ENCODE measurements at regions not wholly inside any gene's neighbourhood (a gene's known extent, or its start where the extent isn't known, plus 50 kb on each side); places are given as distances from the start of the nearest gene placed in this dataset.

- H3K27ac ChIP-seq: no peak overlapping the region
- H3K4me2 ChIP-seq: no peak overlapping the region
- H3K4me3 ChIP-seq: no peak overlapping the region
- H3K4me1 ChIP-seq: peaks cover 0 to 9% (median 0%) of the 10 kb centered on the region in 10 experiments; a peak in 4 of 20 replicates
- H3K9me3 ChIP-seq (replicated peaks in 1 of 11): peaks cover 0 to 4% (median 0%) of the 10 kb centered on the region in 11 experiments; a peak in 3 of 22 replicates
- TF ChIP-seq Cebpa-rat (IDR thresholded peaks at IDR 0.05): no peak
- peaks cover 0 to 70% (median 0%) of the 10 kb centered on the region in 11 experiments; a peak in 6 of 22 replicates for H4K20me1 ChIP-seq
- peaks cover 0 to 61% (median 36%) of the 10 kb centered on the region in 11 experiments; a peak in 13 of 22 replicates for H3K36me3 ChIP-seq
- no peak overlapping the region for H3K9ac ChIP-seq
- H3K27me3 ChIP-seq: no peaks in the 10 kb centered on the region
Observed at GRCh38 chr14:105837349-105838063, 311.1 kb downstream of the TMEM121 start.

- Histone ChIP-seq H3K9me3 (replicated peaks in 1 of 11) (no peaks in the 10 kb centered on the region), H4K20me1 (peaks cover 0 to 74% (median 0%) of the 10 kb centered on the region in 11 experiments; a peak in 6 of 22 replicates), H3K27me3 (no peaks in the 10 kb centered on the region), H3K4me3 (no peak overlapping the region), H3K27ac (no peak overlapping the region), H3K36me3 (peaks cover 0 to 67% (median 36%) of the 10 kb centered on the region in 11 experiments; a peak in 13 of 22 replicates), H3K4me1 (peaks cover 0 to 13% (median 0%) of the 10 kb centered on the region in 10 experiments; a peak in 4 of 20 replicates), H3K4me2 (no peak overlapping the region), H3K9ac (no peak overlapping the region)
- no peak for TF ChIP-seq Cebpa-rat (IDR thresholded peaks at IDR 0.05)
Observed at GRCh38 chr14:105838107-105838506, 311.7 kb downstream of the TMEM121 start.

- Histone ChIP-seq H3K4me1 (peaks cover 0 to 13% (median 0%) of the 10 kb centered on the region in 10 experiments; a peak in 4 of 20 replicates), H3K27ac (peak overlapping the region in 1 of 11 experiments; percentile 18; a peak in 1 of 22 replicates), H4K20me1 (peaks cover 0 to 81% (median 0%) of the 10 kb centered on the region in 11 experiments; a peak in 6 of 22 replicates), H3K4me3 (no peak overlapping the region), H3K4me2 (no peak overlapping the region), H3K9ac (no peak overlapping the region), H3K9me3 (replicated peaks in 1 of 11) (no peaks in the 10 kb centered on the region), H3K27me3 (no peaks in the 10 kb centered on the region), H3K36me3 (peaks cover 0 to 74% (median 42%) of the 10 kb centered on the region in 11 experiments; a peak in 13 of 22 replicates)
- TF ChIP-seq Cebpa-rat (IDR thresholded peaks at IDR 0.05): no peak
Observed at GRCh38 chr14:105838591-105839424, 312.4 kb downstream of the TMEM121 start.

GRCh38 chr14:105839425-105840265 is 313.3 kb downstream of the TMEM121 start:
- H3K27ac ChIP-seq: peak overlapping the region in 1 of 11 experiments; percentile 18; a peak in 2 of 22 replicates
- H3K9me3 ChIP-seq (replicated peaks in 1 of 11): no peaks in the 10 kb centered on the region
- H3K4me2 ChIP-seq: no peak overlapping the region
- H3K4me1 ChIP-seq: peaks cover 0 to 13% (median 0%) of the 10 kb centered on the region in 10 experiments; a peak in 4 of 20 replicates
- TF ChIP-seq Cebpa-rat (IDR thresholded peaks at IDR 0.05): no peak
- peaks cover 0 to 90% (median 0%) of the 10 kb centered on the region in 11 experiments; a peak in 6 of 22 replicates for H4K20me1 ChIP-seq
- H3K27me3 ChIP-seq: no peaks in the 10 kb centered on the region
- H3K9ac ChIP-seq: no peak overlapping the region
- peaks cover 0 to 82% (median 48%) of the 10 kb centered on the region in 11 experiments; a peak in 13 of 22 replicates for H3K36me3 ChIP-seq
- H3K4me3 ChIP-seq: no peak overlapping the region

GRCh38 chr14:105840266-105841021 is 314.1 kb downstream of the TMEM121 start:
- Histone ChIP-seq H3K9ac (no peak overlapping the region), H3K27ac (no peak overlapping the region), H4K20me1 (peaks cover 0 to 97% (median 0%) of the 10 kb centered on the region in 11 experiments; a peak in 7 of 22 replicates), H3K9me3 (replicated peaks in 1 of 11) (no peaks in the 10 kb centered on the region), H3K4me1 (peaks cover 0 to 13% (median 0%) of the 10 kb centered on the region in 10 experiments; a peak in 4 of 20 replicates), H3K27me3 (no peaks in the 10 kb centered on the region), H3K4me2 (no peak overlapping the region), H3K4me3 (no peak overlapping the region), H3K36me3 (peaks cover 0 to 90% (median 54%) of the 10 kb centered on the region in 11 experiments; a peak in 13 of 22 replicates)
- no peak for TF ChIP-seq Cebpa-rat (IDR thresholded peaks at IDR 0.05)

GRCh38 chr14:105841022-105842009 is 314.9 kb downstream of the TMEM121 start:
- TF ChIP-seq Cebpa-rat (IDR thresholded peaks at IDR 0.05): no peak
- peaks cover 0 to 97% (median 5%) of the 10 kb centered on the region in 11 experiments; a peak in 8 of 22 replicates for H4K20me1 ChIP-seq
- peaks cover 0 to 13% (median 0%) of the 10 kb centered on the region in 10 experiments; a peak in 4 of 20 replicates for H3K4me1 ChIP-seq
- no peak overlapping the region; a peak in 1 of 22 replicates for H3K9ac ChIP-seq
- H3K4me2 ChIP-seq: no peak overlapping the region
- no peaks in the 10 kb centered on the region for H3K27me3 ChIP-seq
- H3K9me3 ChIP-seq (replicated peaks in 1 of 11): no peaks in the 10 kb centered on the region
- H3K27ac ChIP-seq: peak overlapping the region in 1 of 11 experiments; percentile 40; a peak in 1 of 22 replicates
- no peak overlapping the region for H3K4me3 ChIP-seq
- peaks cover 0 to 98% (median 61%) of the 10 kb centered on the region in 11 experiments; a peak in 13 of 22 replicates for H3K36me3 ChIP-seq

- Histone ChIP-seq H3K27me3 (no peaks in the 10 kb centered on the region), H3K4me3 (no peak overlapping the region), H3K9me3 (replicated peaks in 1 of 11) (no peaks in the 10 kb centered on the region), H3K4me2 (no peak overlapping the region), H3K9ac (no peak overlapping the region), H3K36me3 (peaks cover 0 to 100% (median 66%) of the 10 kb centered on the region in 11 experiments; a peak in 13 of 22 replicates), H3K27ac (no peak overlapping the region), H3K4me1 (peaks cover 0 to 13% (median 0%) of the 10 kb centered on the region in 10 experiments; a peak in 6 of 20 replicates), H4K20me1 (peaks cover 0 to 97% (median 5%) of the 10 kb centered on the region in 11 experiments; a peak in 8 of 22 replicates)
- no peak for TF ChIP-seq Cebpa-rat (IDR thresholded peaks at IDR 0.05)
Observed at GRCh38 chr14:105842105-105842504, 315.7 kb downstream of the TMEM121 start.

Measured in BLaER1 treated with 17β-estradiol and CSF1 and Interleukin-3, amounts not matched to agents 10 nM and 100 nM (cell line).